K562 (cell line): ENCODE measurements at regions not wholly inside any gene's neighbourhood (a gene's known extent, or its start where the extent isn't known, plus 50 kb on each side); places are given as distances from the start of the nearest gene placed in this dataset.

ENCODE experiments used
- CTCF ChIP-seq, 3 experiments: IDR thresholded peaks in 2 of 3; conservative IDR thresholded peaks in 1 of 3; 2 replicates each; pipeline ENCODE4 v1.5.1; 2011 to 2012; ENCODE audit warnings: low read length in 3 of 3, mild to moderate bottlenecking in 3 of 3, control low read depth in 2 of 3, improper control_type of control experiment in 1 of 3, inconsistent platforms in 1 of 3, low read depth in 1 of 3, mixed read lengths in 1 of 3, moderate library complexity in 1 of 3; ENCODE audit not compliant: insufficient read depth in 2 of 3
- NFE2L1 ChIP-seq: fragments of 450-650 bp; IDR thresholded peaks from 2 replicates; pipeline ENCODE4 v1.6.1; 2016; ENCODE audit warnings: missing genetic modification characterization, low read depth, mild to moderate bottlenecking, missing compliant biosample characterization, moderate library complexity, borderline replicate concordance
- NFXL1 ChIP-seq: fragments of 450-650 bp; formaldehyde crosslinking; IDR thresholded peaks from 2 replicates; pipeline ENCODE4 v1.4.0; 2021; ENCODE audit warnings: mild to moderate bottlenecking
- NR2C2 ChIP-seq, 2 experiments: fragments of 200-800 bp in 1 of 2; sonication (Bioruptor generic) in 1 of 2; sonication (generic) in 1 of 2; formaldehyde crosslinking in 1 of 2; IDR thresholded peaks; 2 replicates each; pipeline versions ENCODE4 v1.6.1 to v1.8.0; 2016 to 2022; ENCODE audit warnings: mild to moderate bottlenecking in 1 of 2, missing compliant biosample characterization in 1 of 2, missing genetic modification characterization in 1 of 2, missing genetic modification reagents in 1 of 2
- TSHZ1 ChIP-seq: fragments of 250-450 bp; sonication (Bioruptor Pico); IDR thresholded peaks from 2 replicates; pipeline ENCODE4 v1.4.0; 2020; ENCODE audit warnings: mild to moderate bottlenecking, moderate library complexity
- ZNF589 ChIP-seq: fragments of 200-800 bp; sonication (Bioruptor generic); IDR thresholded peaks from 2 replicates; pipeline ENCODE4 v1.6.1; 2016; ENCODE audit warnings: low read depth, missing genetic modification characterization, missing compliant biosample characterization
- ZNF695 ChIP-seq: fragments of 450-650 bp; formaldehyde crosslinking; IDR thresholded peaks from 2 replicates; pipeline ENCODE4 v1.4.0; 2020; ENCODE audit warnings: mild to moderate bottlenecking, moderate library complexity
- TF ChIP-seq, protein P1 (sequence below), 2 experiments: fragments of 200-800 bp in 1 of 2; sonication (Bioruptor generic) in 1 of 2; sonication (generic) in 1 of 2; formaldehyde crosslinking in 1 of 2; IDR thresholded peaks in 1 of 2; conservative IDR thresholded peaks in 1 of 2; 2 replicates each; pipeline versions ENCODE4 v1.5.0 to v1.6.1; 2016 to 2020; ENCODE audit warnings: missing compliant biosample characterization in 1 of 2, missing genetic modification characterization in 1 of 2, missing genetic modification reagents in 1 of 2
- TF ChIP-seq, protein P2 (sequence below): IDR thresholded peaks from 3 replicates; pipeline ENCODE4 v1.6.1; 2011; ENCODE audit warnings: borderline replicate concordance, mild to moderate bottlenecking; ENCODE audit not compliant: insufficient read length, insufficient read depth
- TF ChIP-seq, protein P3 (sequence below), 2 experiments: fragments of 450-650 bp; IDR thresholded peaks; 2 replicates each; pipeline ENCODE4 v1.6.1; 2016

DNA sequence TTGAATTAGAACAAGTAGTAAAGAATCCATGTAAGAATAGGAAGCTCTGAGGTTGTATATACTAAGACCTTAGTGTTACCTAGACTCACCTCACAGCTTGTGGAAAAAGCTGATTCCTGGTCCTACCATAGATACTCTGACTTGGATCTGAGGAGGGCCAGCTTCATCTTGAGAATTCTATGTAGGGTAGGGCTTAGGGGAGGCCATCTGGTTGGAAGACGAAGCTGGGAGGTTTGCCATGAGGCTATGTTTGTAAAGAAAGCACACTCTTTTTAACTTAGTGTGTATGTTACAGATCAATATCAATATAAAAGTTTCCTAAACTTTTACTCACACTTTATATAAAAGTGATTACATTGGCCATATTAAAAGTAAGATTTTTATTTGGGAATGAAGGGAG is 77.1 kb upstream of the GALNT5 start:
- TF ChIP-seq ZNF589 = no peak
- TF ChIP-seq, protein P1, sequence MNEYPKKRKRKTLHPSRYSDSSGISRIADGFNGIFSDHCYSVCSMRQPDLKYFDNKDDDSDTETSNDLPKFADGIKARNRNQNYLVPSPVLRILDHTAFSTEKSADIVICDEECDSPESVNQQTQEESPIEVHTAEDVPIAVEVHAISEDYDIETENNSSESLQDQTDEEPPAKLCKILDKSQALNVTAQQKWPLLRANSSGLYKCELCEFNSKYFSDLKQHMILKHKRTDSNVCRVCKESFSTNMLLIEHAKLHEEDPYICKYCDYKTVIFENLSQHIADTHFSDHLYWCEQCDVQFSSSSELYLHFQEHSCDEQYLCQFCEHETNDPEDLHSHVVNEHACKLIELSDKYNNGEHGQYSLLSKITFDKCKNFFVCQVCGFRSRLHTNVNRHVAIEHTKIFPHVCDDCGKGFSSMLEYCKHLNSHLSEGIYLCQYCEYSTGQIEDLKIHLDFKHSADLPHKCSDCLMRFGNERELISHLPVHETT (CRISPR knock-in tag; conservative IDR thresholded peaks at IDR 0.05 in 1 of 2, IDR thresholded peaks at IDR 0.05 in 1 of 2) = no peak
- TF ChIP-seq ZNF695 (CRISPR knock-in tag) = no peak
- no peak for TF ChIP-seq NFE2L1 (tag)
- TF ChIP-seq NR2C2 (CRISPR knock-in tag; IDR thresholded peaks at IDR 0.05) = no peak
- TF ChIP-seq NR2C2 (tag; IDR thresholded peaks at IDR 0.05) = no peak
- TF ChIP-seq, protein P2, sequence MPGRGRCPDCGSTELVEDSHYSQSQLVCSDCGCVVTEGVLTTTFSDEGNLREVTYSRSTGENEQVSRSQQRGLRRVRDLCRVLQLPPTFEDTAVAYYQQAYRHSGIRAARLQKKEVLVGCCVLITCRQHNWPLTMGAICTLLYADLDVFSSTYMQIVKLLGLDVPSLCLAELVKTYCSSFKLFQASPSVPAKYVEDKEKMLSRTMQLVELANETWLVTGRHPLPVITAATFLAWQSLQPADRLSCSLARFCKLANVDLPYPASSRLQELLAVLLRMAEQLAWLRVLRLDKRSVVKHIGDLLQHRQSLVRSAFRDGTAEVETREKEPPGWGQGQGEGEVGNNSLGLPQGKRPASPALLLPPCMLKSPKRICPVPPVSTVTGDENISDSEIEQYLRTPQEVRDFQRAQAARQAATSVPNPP = no peak
- TF ChIP-seq CTCF (IDR thresholded peaks at IDR 0.05 in 2 of 3, conservative IDR thresholded peaks at IDR 0.05 in 1 of 3; ENCODE audit: insufficient read depth in 2 of 3, low read depth in 1 of 3, low read length in 3 of 3) = no peak
- TF ChIP-seq, protein P3, sequence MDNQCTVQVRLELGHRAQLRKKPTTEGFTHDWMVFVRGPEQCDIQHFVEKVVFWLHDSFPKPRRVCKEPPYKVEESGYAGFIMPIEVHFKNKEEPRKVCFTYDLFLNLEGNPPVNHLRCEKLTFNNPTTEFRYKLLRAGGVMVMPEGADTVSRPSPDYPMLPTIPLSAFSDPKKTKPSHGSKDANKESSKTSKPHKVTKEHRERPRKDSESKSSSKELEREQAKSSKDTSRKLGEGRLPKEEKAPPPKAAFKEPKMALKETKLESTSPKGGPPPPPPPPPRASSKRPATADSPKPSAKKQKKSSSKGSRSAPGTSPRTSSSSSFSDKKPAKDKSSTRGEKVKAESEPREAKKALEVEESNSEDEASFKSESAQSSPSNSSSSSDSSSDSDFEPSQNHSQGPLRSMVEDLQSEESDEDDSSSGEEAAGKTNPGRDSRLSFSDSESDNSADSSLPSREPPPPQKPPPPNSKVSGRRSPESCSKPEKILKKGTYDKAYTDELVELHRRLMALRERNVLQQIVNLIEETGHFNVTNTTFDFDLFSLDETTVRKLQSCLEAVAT (IDR thresholded peaks at IDR 0.05) = no peak
- no peak for TF ChIP-seq NFXL1 (CRISPR knock-in tag)
- no peak for TF ChIP-seq TSHZ1 (CRISPR knock-in tag)
